ENCODE measurements at regions not wholly inside any gene's neighbourhood (a gene's known extent, or its start where the extent isn't known, plus 50 kb on each side); places are given as distances from the start of the nearest gene placed in this dataset.

- no peak for TF ChIP-seq POLR2A (IDR thresholded peaks at IDR 0.05)
- no peak for TF ChIP-seq CTCF (IDR thresholded peaks at IDR 0.05)
Measured at GRCh38 chr11:112570333-112570732, 309.7 kb upstream of the PLET1 start.
